CD4-positive, alpha-beta T cell treated with Interleukin-4 for 1 hour (primary cell): ENCODE measurements at regions not wholly inside any gene's neighbourhood (a gene's known extent, or its start where the extent isn't known, plus 50 kb on each side); places are given as distances from the start of the nearest gene placed in this dataset.
"Not testable (repeated sequence)": the region's sequence is repeated elsewhere in the genome, so short reads cannot be mapped to it uniquely, and the experiment has no call there.

Source experiments
- DNase-seq, 2 donors: peaks; one replicate each; pipeline ENCODE4 v3.0.0-alpha.2; 2020 to 2022

DNA sequence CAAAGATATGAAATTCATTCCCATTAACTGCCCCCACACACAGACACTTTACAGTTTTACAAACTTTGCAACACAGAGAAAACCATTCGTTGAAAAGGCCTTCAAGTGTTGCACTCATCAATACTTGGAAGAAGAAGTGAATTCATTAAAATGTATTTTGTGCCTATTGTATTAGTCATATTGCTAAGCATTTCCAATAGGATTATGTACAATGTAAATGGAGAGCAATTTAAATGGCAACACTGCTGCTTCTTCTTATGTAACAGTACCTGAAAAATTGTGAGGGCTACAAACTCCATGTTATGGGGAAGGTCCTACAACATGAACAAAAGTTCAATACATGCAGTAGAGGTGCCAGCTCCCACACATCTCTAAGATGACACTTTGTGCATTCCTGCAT lies 209.3 kb upstream of the POGK start:
- no peak for DNase-seq

DNA sequence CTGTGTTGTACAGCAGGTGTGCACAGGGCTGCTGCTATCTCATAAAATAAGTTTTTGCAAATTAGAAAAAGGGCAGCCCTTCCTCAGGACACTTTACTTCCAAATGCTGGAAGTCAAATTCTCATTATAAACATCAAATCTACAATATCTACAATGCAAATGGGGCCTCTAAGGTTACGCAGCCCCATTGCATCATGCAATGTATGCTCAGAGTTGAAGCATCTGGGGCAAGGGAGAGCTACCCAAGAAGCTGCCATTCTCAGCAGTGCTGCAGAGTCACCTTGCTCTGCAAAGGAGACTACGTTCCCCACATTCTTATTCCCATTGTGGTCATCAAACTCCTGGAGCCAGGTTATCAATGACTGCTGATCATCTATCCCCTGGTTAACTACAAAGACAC lies 208.9 kb upstream of the POGK start:
- DNase-seq, result no peak

DNA sequence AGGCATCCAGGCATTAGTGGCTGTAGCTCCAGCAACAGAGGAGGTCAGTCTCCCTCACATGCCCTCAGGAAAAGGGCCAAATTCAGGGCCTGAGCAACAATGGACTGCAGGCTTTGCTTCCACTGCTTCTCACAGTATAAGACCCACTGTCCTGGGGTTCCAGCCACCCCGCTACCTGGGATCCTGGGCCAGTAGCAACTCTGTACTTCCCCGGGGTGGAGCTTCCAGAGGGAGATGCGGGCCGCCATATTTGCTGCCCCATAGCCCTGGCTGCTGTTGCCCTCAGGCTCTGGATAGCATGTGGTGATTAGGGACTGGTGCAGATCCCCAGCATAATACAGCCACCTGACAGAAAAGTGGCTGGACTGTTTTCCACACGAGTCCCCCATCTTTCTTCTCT lies 201.1 kb upstream of the POGK start:
- no peak for DNase-seq

- not testable (repeated sequence) for DNase-seq
These were observed 182.0 kb upstream of the POGK start for GRCh38 chr1:166657228-166657627.

DNA sequence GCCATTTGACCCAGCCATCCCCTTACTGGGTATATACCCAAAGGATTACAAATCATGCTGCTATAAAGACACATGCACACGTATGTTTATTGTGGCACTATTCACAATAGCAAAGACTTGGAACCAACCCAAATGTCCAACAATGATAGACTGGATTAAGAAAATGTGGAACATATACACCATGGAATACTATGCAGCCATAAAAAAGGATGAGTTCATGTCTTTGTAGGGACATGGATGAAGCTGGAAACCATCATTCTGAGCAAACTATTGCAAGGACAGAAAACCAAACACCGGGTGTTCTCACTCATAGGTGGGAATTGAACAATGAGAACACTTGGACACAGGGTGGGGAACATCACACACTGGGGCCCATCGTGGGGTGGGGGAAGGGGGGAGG lies 172.5 kb upstream of the POGK start:
- DNase-seq, result not testable (repeated sequence)

DNA sequence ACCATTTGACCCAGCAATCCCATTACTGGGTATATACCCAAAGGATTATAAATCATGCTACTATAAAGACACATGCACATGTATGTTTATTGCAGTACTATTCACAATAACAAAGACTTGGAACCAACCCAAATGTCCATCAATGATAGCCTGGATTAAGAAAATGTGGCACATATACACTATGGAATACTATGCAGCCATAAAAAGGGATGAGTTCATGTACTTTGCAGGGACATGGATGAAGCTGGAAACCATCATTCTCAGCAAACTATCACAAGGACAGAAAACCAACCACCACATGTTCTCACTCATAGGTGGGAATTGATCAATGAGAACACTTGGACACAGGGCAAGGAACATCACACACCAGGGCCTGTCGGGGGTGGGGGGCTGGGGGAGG lies 171.7 kb upstream of the POGK start:
- DNase-seq, result not testable (repeated sequence)

- no peak for DNase-seq
These were observed 167.6 kb upstream of the POGK start for GRCh38 chr1:166671627-166672026.

GRCh38 chr1:166673722-166674121 lies 165.6 kb upstream of the POGK start:
- no peak for DNase-seq

DNA sequence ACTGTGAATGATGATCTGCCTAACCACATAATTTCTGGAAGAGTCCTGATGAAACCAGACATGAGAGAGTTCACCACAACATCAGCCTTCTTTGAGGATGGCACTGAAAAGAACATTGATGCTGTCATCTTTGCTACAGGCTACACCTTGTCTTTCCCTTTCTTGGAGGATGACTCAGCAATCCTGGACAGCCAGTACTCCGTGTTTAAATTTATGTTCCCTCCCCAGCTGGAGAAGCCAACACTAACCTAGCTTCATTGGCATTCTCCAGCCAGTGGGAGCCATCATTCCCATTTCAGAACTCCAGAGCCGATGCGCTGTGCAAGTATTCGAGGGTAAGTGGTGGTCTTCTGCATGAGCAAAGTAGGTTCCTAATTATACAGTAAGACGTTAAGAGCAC lies 164.1 kb upstream of the POGK start:
- no peak for DNase-seq

DNA sequence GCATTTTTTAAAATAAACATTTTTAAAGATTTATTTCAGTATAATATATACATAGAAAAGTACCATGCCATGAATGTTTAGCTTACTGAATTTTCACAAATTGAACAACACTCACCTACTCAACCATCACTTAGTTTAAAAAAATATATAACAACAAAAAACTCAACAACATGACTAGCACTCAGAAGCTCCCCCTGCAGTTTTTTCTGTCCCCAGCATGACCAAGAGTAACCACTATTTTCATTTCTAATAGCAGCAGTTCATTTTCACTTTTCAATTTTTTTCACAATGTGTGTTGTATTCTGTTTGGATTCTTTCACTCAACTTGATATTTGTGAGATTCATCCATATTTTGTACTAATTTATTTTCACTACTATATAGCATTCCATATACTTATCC lies 162.3 kb upstream of the POGK start:
- no peak for DNase-seq

DNA sequence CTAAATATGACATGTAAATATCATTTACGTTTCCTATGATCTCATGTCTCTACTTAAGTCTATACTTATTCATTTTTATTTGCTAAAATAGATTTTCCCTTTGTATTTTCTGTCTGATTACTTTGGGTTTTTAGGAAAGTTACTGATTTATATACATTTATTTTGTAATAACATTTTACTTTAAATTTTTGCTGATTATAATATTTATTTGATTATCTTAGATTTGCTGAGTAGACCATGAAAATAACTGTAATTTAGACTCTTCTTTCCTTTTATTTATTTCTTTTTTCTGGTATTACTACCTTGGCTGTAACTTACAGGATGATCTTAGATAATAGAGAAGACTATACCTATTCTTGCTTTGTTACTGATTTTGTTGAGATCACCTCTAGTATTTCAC lies 159.9 kb upstream of the POGK start:
- no peak for DNase-seq

- DNase-seq, result no peak
These were observed 156.7 kb upstream of the POGK start for GRCh38 chr1:166682588-166682987.

DNA sequence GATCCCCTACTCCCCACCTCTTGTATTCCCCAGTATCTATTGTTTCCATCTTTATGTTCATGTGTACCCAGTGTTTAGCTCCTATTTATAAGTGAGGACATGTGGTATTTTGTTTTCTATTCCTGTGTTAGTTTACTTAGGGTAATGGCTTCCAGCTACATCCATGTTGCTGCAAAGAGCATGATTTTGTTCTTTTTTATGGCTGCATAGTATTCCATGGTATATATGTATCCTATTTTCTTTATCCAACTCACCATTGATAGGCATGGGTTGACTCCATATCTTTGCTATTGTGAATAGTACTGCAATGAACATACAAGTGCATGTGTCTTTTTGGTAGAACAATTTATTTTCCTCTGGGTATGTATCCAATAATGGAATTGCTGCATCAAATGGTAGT lies 154.6 kb upstream of the POGK start:
- DNase-seq, result not testable (repeated sequence)

GRCh38 chr1:166685200-166685599 lies 154.1 kb upstream of the POGK start:
- DNase-seq, result no peak

GRCh38 chr1:166685891-166686290 lies 153.4 kb upstream of the POGK start:
- DNase-seq, result not testable (repeated sequence)

- not testable (repeated sequence) for DNase-seq
These were observed 148.7 kb upstream of the POGK start for GRCh38 chr1:166690596-166690995.

- DNase-seq, result no peak
These were observed 147.8 kb upstream of the POGK start for GRCh38 chr1:166691476-166691875.

GRCh38 chr1:166692346-166692745 lies 146.9 kb upstream of the POGK start:
- no peak for DNase-seq

DNA sequence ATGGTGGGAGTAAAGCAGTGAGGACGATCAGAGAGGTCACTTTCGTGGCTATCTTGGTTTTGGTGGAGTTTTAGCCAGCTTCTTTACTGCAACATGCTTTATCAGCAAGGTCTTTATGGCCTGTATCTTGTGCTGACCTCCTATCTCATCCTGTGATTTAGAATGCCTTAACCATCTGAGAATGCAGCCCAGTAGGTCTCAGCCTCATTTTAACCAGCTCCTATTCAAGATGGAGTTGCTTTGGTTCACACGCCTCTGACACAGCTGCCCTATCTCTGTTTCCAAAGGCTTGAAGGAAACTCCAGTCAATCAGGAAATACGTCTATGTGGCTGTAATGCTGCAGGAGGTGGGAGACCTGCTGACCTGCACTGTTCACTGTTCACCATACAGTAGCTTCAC lies 146.1 kb upstream of the POGK start:
- no peak for DNase-seq

DNA sequence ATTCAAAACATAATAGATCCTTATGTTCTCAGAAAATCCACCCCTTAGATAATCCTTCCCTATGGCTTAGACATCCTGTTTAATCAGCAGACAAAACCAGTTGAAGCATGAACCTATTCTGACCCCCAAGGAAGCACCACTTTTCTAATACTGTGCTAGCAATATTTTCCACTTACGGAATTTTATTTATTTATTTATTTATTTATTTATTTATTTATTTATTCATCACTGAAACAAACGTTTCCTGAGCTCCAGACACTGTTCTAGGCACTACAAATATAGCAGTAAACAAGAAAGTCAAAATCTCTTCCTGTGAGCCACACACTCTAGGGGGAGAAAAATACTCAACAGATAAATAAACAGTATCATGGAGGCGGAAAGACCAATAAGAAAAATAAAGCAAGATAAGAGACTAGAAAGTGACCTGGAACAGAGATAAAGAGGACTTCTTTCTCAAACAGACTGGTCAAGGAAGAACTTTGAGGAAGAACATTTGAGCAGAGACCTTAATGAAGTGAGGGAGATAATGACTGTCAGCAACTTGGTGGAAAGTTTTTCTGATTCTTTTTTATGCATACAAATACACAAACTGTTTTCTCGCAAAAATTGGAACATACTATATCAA lies 145.5 kb upstream of the POGK start:
- DNase-seq, result no peak

DNA sequence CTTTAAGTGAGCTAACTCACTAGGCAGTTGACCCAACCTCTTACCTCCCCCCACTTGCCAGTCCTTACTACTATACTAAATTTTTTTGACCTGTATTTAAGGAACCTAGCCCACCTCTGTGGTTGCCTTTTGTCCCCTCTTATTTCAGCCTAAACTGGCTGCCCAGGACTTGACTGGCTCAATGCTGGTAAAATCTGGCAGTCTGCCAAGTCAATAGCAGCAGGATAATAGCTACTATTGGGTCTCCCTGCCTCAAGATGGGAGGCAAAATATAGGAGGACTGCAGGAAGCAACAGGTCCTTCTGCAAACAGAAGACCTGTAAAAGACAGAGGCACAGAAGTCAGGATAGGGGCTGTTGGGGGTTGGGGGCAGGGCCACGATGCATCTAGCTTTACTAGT lies 144.2 kb upstream of the POGK start:
- DNase-seq, result no peak

- DNase-seq, result not testable (repeated sequence)
These were observed 143.4 kb upstream of the POGK start for GRCh38 chr1:166695834-166696233.

DNA sequence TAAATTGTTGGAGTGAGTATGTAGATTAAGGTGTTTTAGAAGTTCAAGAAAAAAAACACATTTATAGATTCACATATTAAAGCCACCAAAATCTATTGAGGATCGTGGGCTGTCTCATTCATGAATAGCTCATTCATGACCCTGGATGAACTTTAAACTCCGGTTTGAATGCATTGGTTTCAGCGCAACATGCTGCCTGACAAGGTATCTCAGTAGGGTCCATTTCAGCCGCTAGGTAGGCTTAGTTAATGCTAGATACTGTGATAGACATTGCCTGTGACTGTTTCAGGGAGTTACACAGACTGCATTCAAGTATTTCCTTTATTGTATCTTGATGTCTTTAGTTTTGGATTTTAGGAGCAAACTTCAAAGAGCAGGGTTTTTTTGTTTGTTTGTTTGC lies 140.5 kb upstream of the POGK start:
- DNase-seq, result no peak

DNA sequence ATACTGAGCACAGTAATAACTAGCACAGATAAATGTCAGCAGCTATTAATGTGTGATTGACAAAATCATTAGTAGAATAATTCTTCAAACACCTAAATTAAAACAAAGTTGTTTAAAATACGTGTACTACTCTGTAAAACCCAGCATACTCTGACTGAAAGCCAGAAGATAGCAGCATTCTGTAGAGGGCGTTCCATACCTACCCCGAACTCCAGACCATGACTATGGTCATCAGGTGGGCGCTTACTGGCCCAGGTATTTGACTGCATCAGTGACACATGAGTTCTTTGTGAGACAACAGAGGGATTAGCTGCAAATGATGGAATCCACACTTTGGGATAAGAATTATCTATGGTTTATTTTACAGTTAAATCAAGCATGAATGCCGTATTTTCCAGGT lies 139.7 kb upstream of the POGK start:
- DNase-seq, result no peak

DNA sequence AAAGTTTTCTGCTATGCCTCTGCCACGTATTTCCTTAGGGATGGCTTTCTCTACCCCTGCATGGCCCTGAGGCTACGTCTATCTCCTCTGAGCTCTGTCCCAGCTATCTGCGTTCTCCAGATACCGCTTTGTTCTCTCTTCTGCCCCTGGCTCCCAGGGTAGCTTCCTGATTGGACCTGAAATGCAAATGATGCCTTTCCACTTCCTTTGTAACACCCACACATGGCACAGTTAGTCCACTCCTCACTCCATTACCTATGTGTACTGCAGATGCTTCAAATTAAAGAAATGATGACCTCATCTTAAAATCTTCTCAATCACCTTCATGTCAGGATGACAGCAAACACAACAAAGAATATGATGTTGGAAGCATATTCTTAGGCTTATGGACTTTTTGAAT lies 138.6 kb upstream of the POGK start:
- no peak for DNase-seq
